NCI-H1694 (cell line): ENCODE measurements at regions not wholly inside any gene's neighbourhood (a gene's known extent, or its start where the extent isn't known, plus 50 kb on each side); places are given as distances from the start of the nearest gene placed in this dataset.

Source experiments
- DNase-seq: peaks from one replicate; lab custom pipeline; 2025; lab: John Stamatoyannopoulos, UW

GRCh38 chr14:24693353-24693737, 59.4 kb upstream of the GZMB start:
- DNase-seq = no peak

DNA sequence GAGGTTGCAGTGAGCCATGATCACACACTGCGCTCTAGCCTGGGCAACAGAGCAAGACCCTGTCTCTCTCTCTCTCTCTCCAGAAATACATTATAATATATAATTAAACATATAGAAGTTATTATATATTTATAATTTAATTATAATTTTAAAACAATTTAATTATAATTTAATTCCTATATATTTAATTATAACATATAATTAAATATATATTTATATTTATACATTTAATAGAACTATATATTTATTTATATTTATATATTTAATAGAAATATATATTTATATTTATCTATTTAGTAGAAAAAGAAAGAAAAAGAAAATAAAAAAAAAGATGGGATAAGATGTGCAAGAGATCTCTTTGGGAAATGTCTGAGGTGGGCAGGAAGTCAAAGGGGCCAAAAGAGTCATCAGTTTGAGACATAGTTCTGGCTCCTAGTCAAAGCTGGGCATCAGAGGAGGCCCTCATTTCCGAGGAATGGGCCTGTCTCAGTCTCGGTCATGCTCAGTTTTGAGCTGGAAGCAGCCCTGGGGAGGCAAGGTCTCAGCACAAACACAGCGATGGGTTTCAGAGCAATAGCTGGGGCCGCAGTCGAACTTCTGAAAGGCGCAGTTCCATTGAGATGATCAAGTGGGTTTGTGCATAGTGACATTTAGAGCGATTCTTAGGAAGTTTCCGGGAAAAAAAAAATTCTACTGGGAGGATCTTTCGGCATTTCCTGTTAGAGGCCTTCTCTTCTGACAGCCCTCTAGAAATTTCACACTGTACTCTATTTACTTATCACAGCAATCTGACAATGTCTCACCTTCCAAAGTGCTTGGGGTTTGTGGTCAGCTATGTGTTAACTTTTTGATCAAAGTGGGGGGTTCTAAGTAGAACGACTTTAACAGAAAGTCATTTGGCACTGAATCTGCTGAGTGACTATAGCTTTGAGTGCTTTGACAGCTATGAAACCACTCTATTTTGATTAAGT, 58.7 kb upstream of the GZMB start:
- DNase-seq = no peak

DNA sequence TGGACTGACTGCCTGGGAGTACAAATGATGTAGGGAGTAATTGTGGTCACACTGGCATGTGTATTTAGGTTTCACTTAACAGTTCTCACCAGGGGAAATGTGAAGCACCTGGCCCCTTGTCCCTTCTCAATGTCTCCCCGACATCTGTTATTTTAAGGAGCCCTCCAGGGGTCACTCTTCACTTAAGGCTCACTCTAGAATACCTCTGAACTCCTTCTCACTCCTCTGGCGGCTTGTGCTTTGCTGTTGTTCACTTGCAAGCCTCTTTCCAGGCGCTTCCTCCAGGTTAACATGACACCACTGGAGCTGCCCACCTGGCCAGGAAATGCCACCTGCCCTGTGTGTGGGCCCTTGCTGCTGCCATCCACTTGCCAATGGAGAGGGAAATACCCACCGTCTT, 56.5 kb upstream of the GZMB start:
- no peak for DNase-seq

GRCh38 chr14:24688030-24688658, 54.2 kb upstream of the GZMB start:
- DNase-seq = no peak
